ENCODE measurements at regions not wholly inside any gene's neighbourhood (a gene's known extent, or its start where the extent isn't known, plus 50 kb on each side); places are given as distances from the start of the nearest gene placed in this dataset.

DNA sequence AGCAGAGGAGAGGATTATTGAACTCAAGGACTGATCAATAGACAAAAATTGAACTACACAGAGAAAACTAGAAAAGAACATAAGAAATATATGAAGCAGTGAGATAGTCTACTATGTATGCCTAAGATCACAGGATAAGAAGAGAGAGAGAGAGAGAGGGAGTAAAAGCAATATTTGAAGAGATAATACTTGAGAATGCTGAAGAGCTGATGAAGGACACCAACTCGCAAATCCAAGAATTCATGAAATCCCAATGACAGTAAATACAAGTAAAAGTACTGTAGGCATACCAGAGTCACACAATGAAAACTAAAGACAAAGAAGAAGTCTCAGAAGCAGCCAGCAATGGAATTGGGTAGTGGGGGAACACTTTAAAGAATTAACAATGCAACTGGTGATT is 260.1 kb upstream of the SPAG17 start:
- Histone ChIP-seq H3K27me3 (ENCODE audit: insufficient read depth, low read length) (no peaks in the 10 kb centered on the region), H3K9ac (ENCODE audit: low read length) (no peak overlapping the region), H3K4me1 (ENCODE audit: insufficient read depth, low read length, severe bottlenecking) (no peaks in the 10 kb centered on the region), H3K4me3 (ENCODE audit: low read depth, low read length, poor library complexity, severe bottlenecking) (no peak overlapping the region), H3K36me3 (ENCODE audit: insufficient read depth, low read length) (no peaks in the 10 kb centered on the region; the same call in 1 of the 2 replicates), H4K20me1 (ENCODE audit: insufficient read depth, low read length) (no peaks in the 10 kb centered on the region), H3F3A (ENCODE audit: insufficient read depth, low read length) (no peaks in the 10 kb centered on the region), H3K79me2 (ENCODE audit: insufficient read depth, low read length) (no peaks in the 10 kb centered on the region), H3K4me2 (ENCODE audit: low read length) (no peak overlapping the region), H2AFZ (ENCODE audit: low read length) (no peak overlapping the region), H3K9me3 (ENCODE audit: low read length) (no peaks in the 10 kb centered on the region; the same call in 1 of the 2 replicates), H3K9me2 (ENCODE audit: low read depth, low read length) (no peaks in the 10 kb centered on the region), H3K27ac (ENCODE audit: low read depth, low read length, poor library complexity, severe bottlenecking) (no peak overlapping the region)
- TF ChIP-seq, protein P1, sequence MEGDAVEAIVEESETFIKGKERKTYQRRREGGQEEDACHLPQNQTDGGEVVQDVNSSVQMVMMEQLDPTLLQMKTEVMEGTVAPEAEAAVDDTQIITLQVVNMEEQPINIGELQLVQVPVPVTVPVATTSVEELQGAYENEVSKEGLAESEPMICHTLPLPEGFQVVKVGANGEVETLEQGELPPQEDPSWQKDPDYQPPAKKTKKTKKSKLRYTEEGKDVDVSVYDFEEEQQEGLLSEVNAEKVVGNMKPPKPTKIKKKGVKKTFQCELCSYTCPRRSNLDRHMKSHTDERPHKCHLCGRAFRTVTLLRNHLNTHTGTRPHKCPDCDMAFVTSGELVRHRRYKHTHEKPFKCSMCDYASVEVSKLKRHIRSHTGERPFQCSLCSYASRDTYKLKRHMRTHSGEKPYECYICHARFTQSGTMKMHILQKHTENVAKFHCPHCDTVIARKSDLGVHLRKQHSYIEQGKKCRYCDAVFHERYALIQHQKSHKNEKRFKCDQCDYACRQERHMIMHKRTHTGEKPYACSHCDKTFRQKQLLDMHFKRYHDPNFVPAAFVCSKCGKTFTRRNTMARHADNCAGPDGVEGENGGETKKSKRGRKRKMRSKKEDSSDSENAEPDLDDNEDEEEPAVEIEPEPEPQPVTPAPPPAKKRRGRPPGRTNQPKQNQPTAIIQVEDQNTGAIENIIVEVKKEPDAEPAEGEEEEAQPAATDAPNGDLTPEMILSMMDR (IDR thresholded peaks at IDR 0.05; ENCODE audit: low read length) = no peak
- no peak for TF ChIP-seq EZH2 (IDR thresholded peaks at IDR 0.05; ENCODE audit: borderline replicate concordance, low read length)

DNA sequence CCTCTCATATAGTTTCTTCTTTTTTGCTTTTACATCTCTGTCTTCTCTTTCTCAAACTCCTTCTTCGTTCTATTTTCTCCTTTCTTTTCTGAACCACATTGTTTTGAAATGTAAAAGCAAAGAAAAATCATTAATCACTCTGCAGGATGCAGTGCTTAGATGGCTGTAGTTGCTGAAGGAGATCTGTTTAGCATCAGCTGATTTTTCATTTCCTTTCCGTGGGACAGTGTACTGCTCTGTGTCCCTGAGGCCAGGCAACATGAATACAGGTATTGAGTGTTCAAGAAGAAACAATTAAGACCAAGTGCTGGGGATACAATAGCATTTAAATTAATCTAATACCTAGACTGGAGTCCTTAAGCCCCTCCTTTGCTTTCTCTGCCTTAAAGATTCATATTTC is 257.2 kb upstream of the SPAG17 start:
- H3K27ac ChIP-seq (ENCODE audit: low read depth, low read length, poor library complexity, severe bottlenecking) = no peak overlapping the region
- H3K79me2 ChIP-seq (ENCODE audit: insufficient read depth, low read length) = no peaks in the 10 kb centered on the region
- no peak overlapping the region for H2AFZ ChIP-seq (ENCODE audit: low read length)
- no peaks in the 10 kb centered on the region for H3K4me1 ChIP-seq (ENCODE audit: insufficient read depth, low read length, severe bottlenecking)
- no peak overlapping the region for H3K9ac ChIP-seq (ENCODE audit: low read length)
- no peak overlapping the region for H3K4me2 ChIP-seq (ENCODE audit: low read length)
- TF ChIP-seq, protein P1 (IDR thresholded peaks at IDR 0.05; ENCODE audit: low read length) = no peak
- TF ChIP-seq EZH2 (IDR thresholded peaks at IDR 0.05; ENCODE audit: borderline replicate concordance, low read length) = no peak
- H3K27me3 ChIP-seq (ENCODE audit: insufficient read depth, low read length) = no peaks in the 10 kb centered on the region
- no peaks in the 10 kb centered on the region for H4K20me1 ChIP-seq (ENCODE audit: insufficient read depth, low read length)
- H3K4me3 ChIP-seq (ENCODE audit: low read depth, low read length, poor library complexity, severe bottlenecking) = no peak overlapping the region
- H3K9me2 ChIP-seq (ENCODE audit: low read depth, low read length) = no peaks in the 10 kb centered on the region
- H3F3A ChIP-seq (ENCODE audit: insufficient read depth, low read length) = no peaks in the 10 kb centered on the region
- H3K36me3 ChIP-seq (ENCODE audit: insufficient read depth, low read length) = no peaks in the 10 kb centered on the region
- H3K9me3 ChIP-seq (ENCODE audit: low read length) = no peaks in the 10 kb centered on the region

DNA sequence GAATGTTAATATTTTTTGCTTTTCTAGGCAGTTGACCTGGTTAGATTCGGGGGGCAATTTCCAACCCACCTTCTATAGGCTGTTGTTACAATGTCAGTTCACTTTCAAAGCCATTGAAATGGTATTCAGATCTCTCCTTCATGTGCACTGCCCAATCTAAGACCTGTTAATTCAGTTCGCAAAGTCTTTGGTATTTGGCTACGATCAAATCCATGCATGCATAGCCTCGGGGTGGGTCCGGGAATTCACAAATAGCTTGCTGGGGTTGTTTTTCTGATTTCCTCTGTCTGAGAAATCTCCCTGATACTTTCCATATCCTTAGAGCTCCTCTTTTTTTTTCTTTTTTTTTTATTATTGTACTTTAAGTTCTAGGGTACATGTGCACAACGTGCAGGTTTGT is 252.6 kb upstream of the SPAG17 start:
- no peaks in the 10 kb centered on the region for H3K4me1 ChIP-seq (ENCODE audit: insufficient read depth, low read length, severe bottlenecking)

More for the DNA sequence above, 252.6 kb upstream of the SPAG17 start:
- TF ChIP-seq, protein P1 (IDR thresholded peaks at IDR 0.05; ENCODE audit: low read length) = no peak
- no peak for TF ChIP-seq EZH2 (IDR thresholded peaks at IDR 0.05; ENCODE audit: borderline replicate concordance, low read length)
- no peaks in the 10 kb centered on the region for H3K79me2 ChIP-seq (ENCODE audit: insufficient read depth, low read length)
- H3K27ac ChIP-seq (ENCODE audit: low read depth, low read length, poor library complexity, severe bottlenecking) = no peak overlapping the region
- H3K4me3 ChIP-seq (ENCODE audit: low read depth, low read length, poor library complexity, severe bottlenecking) = no peak overlapping the region
- H3K9me3 ChIP-seq (ENCODE audit: low read length) = no peaks in the 10 kb centered on the region
- H3F3A ChIP-seq (ENCODE audit: insufficient read depth, low read length) = no peaks in the 10 kb centered on the region
- H3K36me3 ChIP-seq (ENCODE audit: insufficient read depth, low read length) = no peaks in the 10 kb centered on the region
- H3K9me2 ChIP-seq (ENCODE audit: low read depth, low read length) = no peaks in the 10 kb centered on the region
- H3K9ac ChIP-seq (ENCODE audit: low read length) = no peak overlapping the region
- no peak overlapping the region for H2AFZ ChIP-seq (ENCODE audit: low read length)
- H3K4me2 ChIP-seq (ENCODE audit: low read length) = no peak overlapping the region
- H3K27me3 ChIP-seq (ENCODE audit: insufficient read depth, low read length) = no peaks in the 10 kb centered on the region
- no peaks in the 10 kb centered on the region for H4K20me1 ChIP-seq (ENCODE audit: insufficient read depth, low read length)
